D721Med (cell line): ENCODE measurements at regions not wholly inside any gene's neighbourhood (a gene's known extent, or its start where the extent isn't known, plus 50 kb on each side); places are given as distances from the start of the nearest gene placed in this dataset.
"Not testable (repeated sequence)": the region's sequence is repeated elsewhere in the genome, so short reads cannot be mapped to it uniquely, and the experiment has no call there.

Experiments
- DNase-seq: peaks from one replicate; pipeline ENCODE4 v3.0.0; 2011; ENCODE audit warnings: low spot score; ENCODE audit not compliant: insufficient read length
- FAIRE-seq: peaks from 2 replicates; lab custom pipeline; 2011; peaks lifted over from hg19 to GRCh38; lab: Jason Lieb, UNC
- CTCF ChIP-seq: IDR thresholded peaks from 2 replicates; pipeline ENCODE4 v1.5.1; 2012; ENCODE audit warnings: mild to moderate bottlenecking, control low read depth; ENCODE audit not compliant: insufficient read depth; ENCODE audit errors: missing control alignments

GRCh38 chr2:239597216-239597615 is 196.4 kb upstream of the HDAC4 start:
- FAIRE-seq, result no peak
- TF ChIP-seq CTCF, result no peak
- no peak for DNase-seq

- no peak for FAIRE-seq
- TF ChIP-seq CTCF, result no peak
These were observed 196.0 kb upstream of the HDAC4 start for GRCh38 chr2:239596792-239597191.

GRCh38 chr2:239596253-239596652 is 195.4 kb upstream of the HDAC4 start:
- DNase-seq (no peak), FAIRE-seq (no peak)
- TF ChIP-seq CTCF, result no peak

More at GRCh38 chr2:239596792-239597191, 196.0 kb upstream of the HDAC4 start:
- DNase-seq, result no peak

- DNase-seq, result no peak
- no peak for FAIRE-seq
- TF ChIP-seq CTCF, result no peak
These were observed 194.9 kb upstream of the HDAC4 start for GRCh38 chr2:239595726-239596125.

- no peak for DNase-seq
- no peak for FAIRE-seq
- no peak for TF ChIP-seq CTCF
These were observed 194.2 kb upstream of the HDAC4 start for GRCh38 chr2:239594772-239595608.

GRCh38 chr2:239594019-239594771 is 193.4 kb upstream of the HDAC4 start:
- DNase-seq, result no peak
- no peak for FAIRE-seq
- no peak for TF ChIP-seq CTCF

- TF ChIP-seq CTCF, result no peak
These were observed 192.6 kb upstream of the HDAC4 start for GRCh38 chr2:239593455-239593854.

GRCh38 chr2:239592629-239593290 is 191.9 kb upstream of the HDAC4 start:
- DNase-seq, FAIRE-seq: not testable (repeated sequence)

More at GRCh38 chr2:239593455-239593854, 192.6 kb upstream of the HDAC4 start:
- FAIRE-seq, result no peak
- no peak for DNase-seq
